22Rv1 (cell line): ENCODE measurements at regions not wholly inside any gene's neighbourhood (a gene's known extent, or its start where the extent isn't known, plus 50 kb on each side); places are given as distances from the start of the nearest gene placed in this dataset.

Experiments
- ZFX ChIP-seq: fragments of 450-650 bp; IDR thresholded peaks from 2 replicates; pipeline ENCODE4 v1.6.1; 2017; ENCODE audit warnings: antibody characterized with exemption, borderline replicate concordance
- TF ChIP-seq, protein P1 (sequence below): fragments of 450-650 bp; IDR thresholded peaks from 2 replicates; pipeline ENCODE4 v1.5.1; 2017; ENCODE audit warnings: mild to moderate bottlenecking

DNA sequence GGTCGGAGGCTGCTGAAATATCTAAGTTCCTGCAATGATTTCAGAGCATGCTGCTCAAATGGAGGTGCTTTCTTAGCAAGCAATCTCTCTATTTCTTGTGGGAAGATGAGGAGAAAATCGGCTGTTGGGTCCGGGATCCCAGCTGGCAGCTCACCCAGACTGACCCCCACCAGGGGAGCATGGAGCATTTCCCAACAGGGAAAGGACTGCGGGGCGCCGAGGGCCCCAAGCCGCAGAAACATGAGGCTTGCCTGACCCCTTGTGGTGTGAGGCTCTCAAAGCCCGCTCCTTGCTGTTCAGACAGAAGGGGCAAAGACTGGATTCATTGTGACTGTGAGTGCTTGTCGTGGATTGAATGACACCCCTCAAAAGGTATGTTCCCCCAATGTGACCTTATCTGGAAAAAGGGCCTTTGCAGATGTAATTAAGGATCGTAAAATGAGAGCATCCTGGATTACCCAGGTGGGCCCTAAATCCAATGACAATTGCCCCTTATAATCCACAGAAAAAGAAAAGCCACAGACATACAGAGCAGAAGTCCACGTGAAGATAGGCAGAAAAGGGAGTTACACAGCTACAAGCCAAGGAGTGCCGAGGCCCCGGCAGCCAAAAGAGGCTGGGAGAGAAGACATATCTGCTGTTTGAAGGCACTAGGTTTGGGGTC lies 116.3 kb upstream of the VASH1 start:
- TF ChIP-seq, protein P1, sequence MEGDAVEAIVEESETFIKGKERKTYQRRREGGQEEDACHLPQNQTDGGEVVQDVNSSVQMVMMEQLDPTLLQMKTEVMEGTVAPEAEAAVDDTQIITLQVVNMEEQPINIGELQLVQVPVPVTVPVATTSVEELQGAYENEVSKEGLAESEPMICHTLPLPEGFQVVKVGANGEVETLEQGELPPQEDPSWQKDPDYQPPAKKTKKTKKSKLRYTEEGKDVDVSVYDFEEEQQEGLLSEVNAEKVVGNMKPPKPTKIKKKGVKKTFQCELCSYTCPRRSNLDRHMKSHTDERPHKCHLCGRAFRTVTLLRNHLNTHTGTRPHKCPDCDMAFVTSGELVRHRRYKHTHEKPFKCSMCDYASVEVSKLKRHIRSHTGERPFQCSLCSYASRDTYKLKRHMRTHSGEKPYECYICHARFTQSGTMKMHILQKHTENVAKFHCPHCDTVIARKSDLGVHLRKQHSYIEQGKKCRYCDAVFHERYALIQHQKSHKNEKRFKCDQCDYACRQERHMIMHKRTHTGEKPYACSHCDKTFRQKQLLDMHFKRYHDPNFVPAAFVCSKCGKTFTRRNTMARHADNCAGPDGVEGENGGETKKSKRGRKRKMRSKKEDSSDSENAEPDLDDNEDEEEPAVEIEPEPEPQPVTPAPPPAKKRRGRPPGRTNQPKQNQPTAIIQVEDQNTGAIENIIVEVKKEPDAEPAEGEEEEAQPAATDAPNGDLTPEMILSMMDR: peak; percentile 38
- no peak for TF ChIP-seq ZFX
